ENCODE measurements at regions not wholly inside any gene's neighbourhood (a gene's known extent, or its start where the extent isn't known, plus 50 kb on each side); places are given as distances from the start of the nearest gene placed in this dataset.
"Not testable (repeated sequence)": the region's sequence is repeated elsewhere in the genome, so short reads cannot be mapped to it uniquely, and the experiment has no call there.

- no peak for DNase-seq
- ChIA-PET POLR2A (no interaction called here), CTCF (no interaction called here)
- Histone ChIP-seq H3K4me3 (ENCODE audit: low read depth in 2 of 2, low read length in 1 of 2) (no peak overlapping the region), H3K79me2 (ENCODE audit: insufficient read depth) (no peaks in the 10 kb centered on the region), H3K27ac (ENCODE audit: low read depth in 2 of 2, low read length in 1 of 2) (no peak overlapping the region), H3K9me3 (no peaks in the 10 kb centered on the region), H3K27me3 (ENCODE audit: insufficient read depth) (no peaks in the 10 kb centered on the region), H4K20me1 (ENCODE audit: insufficient read depth) (no peaks in the 10 kb centered on the region), H3K4me2 (no peak overlapping the region), H3K4me1 (ENCODE audit: control insufficient read depth in 1 of 2, insufficient read depth in 2 of 2, low read depth in 1 of 2, low read length in 1 of 2) (no peaks in the 10 kb centered on the region; a peak in 1 of 4 replicates), H3K9me2 (no peaks in the 10 kb centered on the region), H3K36me3 (replicated peaks in 1 of 2; ENCODE audit: control insufficient read depth in 1 of 2, insufficient read depth in 2 of 2, low read length in 1 of 2) (no peaks in the 10 kb centered on the region), H3F3A (replicated peaks; ENCODE audit: insufficient read depth) (no peaks in the 10 kb centered on the region), H2AFZ (ENCODE audit: low read depth) (no peak overlapping the region), H3K9ac (no peak overlapping the region)
- TF ChIP-seq RXRA (IDR thresholded peaks at IDR 0.05; ENCODE audit: borderline replicate concordance, low read depth) (no peak), FOXM1 (IDR thresholded peaks at IDR 0.05; ENCODE audit: low read depth) (no peak), SMC3 (IDR thresholded peaks at IDR 0.05; ENCODE audit: low read depth, low read length) (no peak)
- WGBS (ENCODE audit: low lambda C conversion rate) = 50% methylated on average over 2 of the region's 2 CpGs
These were observed 112.6 kb upstream of the TNPO1 start for GRCh38 chr5:72703876-72704275.

GRCh38 chr5:72702881-72703434 lies 113.5 kb upstream of the TNPO1 start:
- no peaks in the 10 kb centered on the region for H3F3A ChIP-seq (replicated peaks; ENCODE audit: insufficient read depth)
- WGBS (ENCODE audit: low lambda C conversion rate) = 60% methylated on average over 5 of the region's 5 CpGs
- no peaks in the 10 kb centered on the region for H3K9me3 ChIP-seq
- H3K9me2 ChIP-seq = no peaks in the 10 kb centered on the region
- DNase-seq = no peak
- no peaks in the 10 kb centered on the region for H3K36me3 ChIP-seq (replicated peaks in 1 of 2; ENCODE audit: control insufficient read depth in 1 of 2, insufficient read depth in 2 of 2, low read length in 1 of 2)
- no peaks in the 10 kb centered on the region for H4K20me1 ChIP-seq (ENCODE audit: insufficient read depth)
- H3K27me3 ChIP-seq (ENCODE audit: insufficient read depth) = no peaks in the 10 kb centered on the region
- no peaks in the 10 kb centered on the region for H3K79me2 ChIP-seq (ENCODE audit: insufficient read depth)
- no peak overlapping the region for H3K27ac ChIP-seq (ENCODE audit: low read depth in 2 of 2, low read length in 1 of 2)
- ChIA-PET CTCF (interaction anchor here (0.6 kb wide), 1 partner anchor 165 kb away, joined by 4 read pairs; no protein-coding TSS in a partner anchor), POLR2A (no interaction called here)
- no peak overlapping the region for H3K4me3 ChIP-seq (ENCODE audit: low read depth in 2 of 2, low read length in 1 of 2)
- no peak overlapping the region for H3K4me2 ChIP-seq
- TF ChIP-seq RXRA (IDR thresholded peaks at IDR 0.05; ENCODE audit: borderline replicate concordance, low read depth) (no peak), MXI1 (IDR thresholded peaks at IDR 0.05; ENCODE audit: low read depth, low read length) (no peak), MEF2A (IDR thresholded peaks at IDR 0.05; ENCODE audit: borderline replicate concordance, low read depth) (no peak), NFIC (IDR thresholded peaks at IDR 0.05; ENCODE audit: borderline replicate concordance) (no peak), EZH2phosphoT487 (IDR thresholded peaks at IDR 0.05; ENCODE audit: borderline replicate concordance, low read depth) (no peak), CHD2 (IDR thresholded peaks at IDR 0.05; ENCODE audit: low read length, partially characterized antibody) (no peak), TAF1 (IDR thresholded peaks at IDR 0.05; ENCODE audit: borderline replicate concordance, low read depth, low read length) (no peak)
- peaks cover 0 to 3% of the 10 kb centered on the region in 2 experiments; a peak in 1 of 4 replicates for H3K4me1 ChIP-seq (ENCODE audit: control insufficient read depth in 1 of 2, insufficient read depth in 2 of 2, low read depth in 1 of 2, low read length in 1 of 2)
- no peak overlapping the region for H3K9ac ChIP-seq
- no peak overlapping the region for H2AFZ ChIP-seq (ENCODE audit: low read depth)

GRCh38 chr5:72702105-72702504 lies 114.4 kb upstream of the TNPO1 start:
- H3K27me3 ChIP-seq (ENCODE audit: insufficient read depth); H2AFZ ChIP-seq (ENCODE audit: low read depth); H3K4me3 ChIP-seq (ENCODE audit: low read depth in 2 of 2, low read length in 1 of 2); H3K79me2 ChIP-seq (ENCODE audit: insufficient read depth); H3F3A ChIP-seq (replicated peaks; ENCODE audit: insufficient read depth); H4K20me1 ChIP-seq (ENCODE audit: insufficient read depth); H3K36me3 ChIP-seq (replicated peaks in 1 of 2; ENCODE audit: control insufficient read depth in 1 of 2, insufficient read depth in 2 of 2, low read length in 1 of 2); H3K9me3 ChIP-seq; H3K9ac ChIP-seq; POLR2A ChIA-PET; H3K9me2 ChIP-seq; H3K4me1 ChIP-seq (ENCODE audit: control insufficient read depth in 1 of 2, insufficient read depth in 2 of 2, low read depth in 1 of 2, low read length in 1 of 2); H3K4me2 ChIP-seq; DNase-seq; CTCF ChIA-PET; H3K27ac ChIP-seq (ENCODE audit: low read depth in 2 of 2, low read length in 1 of 2): not testable (repeated sequence)
